IMR-90 (cell line): ENCODE measurements at regions not wholly inside any gene's neighbourhood (a gene's known extent, or its start where the extent isn't known, plus 50 kb on each side); places are given as distances from the start of the nearest gene placed in this dataset.

Experiments used
- ATAC-seq: fragments of 200-7000 bp; cut with Tn5 transposase; 2 replicates; pipeline ENCODE4 v1.9.1; 2020; ENCODE audit warnings: low read depth, mild to moderate bottlenecking, moderate library complexity
- BruUV-seq: library from RNA; stranded (reverse); fragments of 400-500 nt; replicated peaks from 2 replicates; lab custom pipeline; 2021; lab: Mats Ljungman, UMichigan
- CTCF ChIA-PET: fragments of 300-600 bp; formaldehyde crosslinking; extraction: SDS; loops from one replicate; lab custom pipeline; 2021; ENCODE audit warnings: antibody characterized with exemption; lab: Yijun Ruan, JAX
- POLR2A ChIA-PET: fragments of 300-600 bp; sonication (Branson Sonifier 250); formaldehyde crosslinking; loops from one replicate; lab custom pipeline; 2022; ENCODE audit warnings: antibody characterized with exemption; ENCODE audit not compliant: unreplicated experiment; lab: Charles Lee
- DNase-seq: peaks from one replicate; pipeline ENCODE4 v3.0.0; 2013
- H2AFZ ChIP-seq: replicated peaks from 2 replicates; pipeline ENCODE3; 2013; ENCODE audit warnings: low read length, mild to moderate bottlenecking; ENCODE audit not compliant: poor library complexity
- H2AK5ac ChIP-seq: 2 replicates; pipeline ENCODE4 v1.6.1; 2013; ENCODE audit warnings: low read depth, low read length, inconsistent platforms
- H2AK9ac ChIP-seq: replicated peaks from 2 replicates; pipeline ENCODE3; 2013; ENCODE audit warnings: mild to moderate bottlenecking, low read depth, low read length, moderate library complexity; ENCODE audit not compliant: poor library complexity
- H2BK120ac ChIP-seq: 2 replicates; pipeline ENCODE4 v1.6.1; 2013; ENCODE audit warnings: low read depth, low read length, inconsistent platforms
- H2BK15ac ChIP-seq: 3 replicates; pipeline ENCODE4 v1.6.1; 2013; ENCODE audit warnings: low read depth, low read length, inconsistent platforms
- H2BK20ac ChIP-seq: 2 replicates; pipeline ENCODE4 v1.6.1; 2013; ENCODE audit warnings: low read depth, mild to moderate bottlenecking, inconsistent platforms, low read length, moderate library complexity
- H2BK5ac ChIP-seq: 2 replicates; pipeline ENCODE4 v1.6.1; 2013; ENCODE audit warnings: mild to moderate bottlenecking, low read depth, low read length, inconsistent platforms; ENCODE audit not compliant: poor library complexity, severe bottlenecking
- H3K14ac ChIP-seq: replicated peaks from 2 replicates; pipeline ENCODE4 v1.6.1; 2013; ENCODE audit warnings: low read depth, low read length, inconsistent platforms
- H3K18ac ChIP-seq: 2 replicates; pipeline ENCODE4 v1.6.1; 2013; ENCODE audit warnings: low read depth, low read length, control low read depth
- H3K23ac ChIP-seq: 2 replicates; pipeline ENCODE4 v1.6.1; 2013; ENCODE audit warnings: low read depth, low read length, inconsistent platforms
- H3K27ac ChIP-seq: 2 replicates; pipeline ENCODE4 v1.5.1; 2013; ENCODE audit warnings: mild to moderate bottlenecking, control low read depth, low read length; ENCODE audit not compliant: insufficient read depth
- H3K27me3 ChIP-seq: 2 replicates; pipeline ENCODE4 v1.6.1; 2013; ENCODE audit warnings: low read length; ENCODE audit not compliant: control insufficient read depth, insufficient read depth
- H3K36me3 ChIP-seq: 2 replicates; pipeline ENCODE4 v1.6.1; 2013; ENCODE audit warnings: low read length, mixed read lengths; ENCODE audit not compliant: control insufficient read depth, insufficient read depth
- H3K4ac ChIP-seq: 2 replicates; pipeline ENCODE4 v1.6.1; 2013; ENCODE audit warnings: low read depth, low read length, inconsistent platforms
- H3K4me1 ChIP-seq: 2 replicates; pipeline ENCODE4 v1.6.1; 2013; ENCODE audit warnings: low read length, mixed read lengths; ENCODE audit not compliant: control insufficient read depth, insufficient read depth
- H3K4me2 ChIP-seq: 2 replicates; pipeline ENCODE4 v1.6.1; 2013; ENCODE audit warnings: low read depth, mild to moderate bottlenecking, control low read depth, low read length, moderate library complexity
- H3K4me3 ChIP-seq: 2 replicates; pipeline ENCODE4 v1.5.1; 2013; ENCODE audit warnings: low read depth, mild to moderate bottlenecking, control low read depth, low read length, moderate library complexity; ENCODE audit not compliant: insufficient read depth
- H3K56ac ChIP-seq: 2 replicates; pipeline ENCODE4 v1.6.1; 2013; ENCODE audit warnings: low read length, inconsistent platforms; ENCODE audit not compliant: insufficient read depth; ENCODE audit errors: extremely low read depth
- H3K79me1 ChIP-seq, 2 experiments: 2 replicates each; pipeline ENCODE4 v1.6.1; 2013; ENCODE audit warnings: low read length in 2 of 2, inconsistent platforms in 1 of 2, low read depth in 1 of 2
- H3K9ac ChIP-seq: 2 replicates; pipeline ENCODE4 v1.6.1; 2013; ENCODE audit warnings: low read depth, low read length, control low read depth
- H3K9me1 ChIP-seq: 2 replicates; pipeline ENCODE4 v1.6.1; 2013; ENCODE audit warnings: low read length, inconsistent platforms; ENCODE audit not compliant: insufficient read depth
- H3K9me3 ChIP-seq: 2 replicates; pipeline ENCODE4 v1.6.1; 2013; ENCODE audit warnings: low read length; ENCODE audit not compliant: control insufficient read depth, insufficient read depth
- H4K20me1 ChIP-seq: 2 replicates; pipeline ENCODE4 v1.6.1; 2013; ENCODE audit warnings: low read length, inconsistent platforms; ENCODE audit not compliant: insufficient read depth
- H4K5ac ChIP-seq: 2 replicates; pipeline ENCODE4 v1.6.1; 2013; ENCODE audit warnings: mild to moderate bottlenecking, low read depth, low read length, control low read depth
- H4K8ac ChIP-seq, 2 experiments: 2 replicates each; pipeline ENCODE4 v1.6.1; 2013; ENCODE audit warnings: low read depth in 2 of 2, low read length in 2 of 2, control low read depth in 1 of 2, inconsistent platforms in 1 of 2
- H4K91ac ChIP-seq: 2 replicates; pipeline ENCODE4 v1.6.1; 2013; ENCODE audit warnings: low read depth, low read length, inconsistent platforms; ENCODE audit not compliant: insufficient read depth
- BHLHE40 ChIP-seq: fragments of 150-350 bp; IDR thresholded peaks from 2 replicates; pipeline ENCODE4 v1.6.1; 2016; ENCODE audit warnings: mild to moderate bottlenecking, low read depth, low read length
- CHD1 ChIP-seq: IDR thresholded peaks from 2 replicates; pipeline ENCODE4 v1.6.1; 2012; ENCODE audit warnings: low read depth, low read length, improper control_type of control experiment
- CTCF ChIP-seq: conservative IDR thresholded peaks from 2 replicates; pipeline ENCODE4 v1.5.1; 2012; ENCODE audit warnings: mild to moderate bottlenecking, low read depth, low read length, improper control_type of control experiment
- ELK1 ChIP-seq: fragments of 150-350 bp; IDR thresholded peaks from 2 replicates; pipeline ENCODE4 v1.6.1; 2016; ENCODE audit warnings: low read depth, mild to moderate bottlenecking, low read length, moderate library complexity, borderline replicate concordance
- FOS ChIP-seq: fragments of 150-350 bp; IDR thresholded peaks from 2 replicates; pipeline ENCODE4 v1.6.1; 2016; ENCODE audit warnings: low read depth, low read length
- MAFK ChIP-seq: IDR thresholded peaks from 2 replicates; pipeline ENCODE4 v1.6.1; 2012; ENCODE audit warnings: low read depth, low read length, improper control_type of control experiment
- POLR2A ChIP-seq: IDR thresholded peaks from 2 replicates; pipeline ENCODE4 v1.6.1; 2012; ENCODE audit warnings: mild to moderate bottlenecking, low read depth, low read length
- RAD21 ChIP-seq: IDR thresholded peaks from 2 replicates; pipeline ENCODE4 v1.6.1; 2012; ENCODE audit warnings: low read length, improper control_type of control experiment
- RFX5 ChIP-seq: IDR thresholded peaks from 2 replicates; pipeline ENCODE4 v1.8.0; 2012; ENCODE audit warnings: low read depth, mild to moderate bottlenecking, low read length, moderate library complexity
- dilution Hi-C: fragments of 300-500 bp; cut with HindIII; formaldehyde crosslinking; loops from one replicate; pipeline ENCODE4 v1.14.3; 2018; ENCODE audit warnings: low sequenced_read_pairs; ENCODE audit not compliant: unreplicated experiment
- in situ Hi-C: fragments of 300-500 bp; cut with MboI; formaldehyde crosslinking; loops from 3 replicates; pipeline ENCODE4 v1.14.3; 2019; ENCODE audit warnings: low sequenced_read_pairs, inconsistent platforms, mixed read lengths
- intact Hi-C: fragments of 100-400 bp; cut with micrococcal nuclease; formaldehyde crosslinking; loops from 2 replicates; pipeline ENCODE4 v1.10.0; 2022

GRCh38 chr5:57671371-57671770 lies 188.8 kb upstream of the ACTBL2 start:
- no peaks in the 10 kb centered on the region for H3K9me1 ChIP-seq
- H3K23ac ChIP-seq = no peak overlapping the region
- H3K79me1 ChIP-seq = no peaks in the 10 kb centered on the region
- H3K9me3 ChIP-seq = no peaks in the 10 kb centered on the region
- H3K14ac ChIP-seq = no peak overlapping the region
- no peak overlapping the region for H3K4me3 ChIP-seq
- DNase-seq (no peak), ATAC-seq (no peak)
- no peak overlapping the region for H4K91ac ChIP-seq
- in situ Hi-C loops = no loop called here
- ChIA-PET CTCF (interaction anchor here (1.4 kb wide), 1 partner anchor 21 kb away, joined by 5 read pairs; no protein-coding TSS in a partner anchor), POLR2A (no interaction called here)
- no peak overlapping the region for H2AK5ac ChIP-seq
- TF ChIP-seq RFX5 (no peak), POLR2A (no peak), CTCF (no peak), ELK1 (no peak), MAFK (no peak), BHLHE40 (no peak), RAD21 (no peak), CHD1 (no peak), FOS (no peak)
- no peak overlapping the region for H2AK9ac ChIP-seq
- no peak overlapping the region for H4K5ac ChIP-seq
- no peak overlapping the region for H2AFZ ChIP-seq
- no peak overlapping the region for H3K27ac ChIP-seq
- no peaks in the 10 kb centered on the region for H3K27me3 ChIP-seq
- no peak overlapping the region for H3K4ac ChIP-seq
- intact Hi-C loops = no loop called here
- no peak overlapping the region for H2BK120ac ChIP-seq
- no peak overlapping the region for H2BK15ac ChIP-seq
- H2BK20ac ChIP-seq = no peak overlapping the region
- BruUV-seq = no TSS peak
- no peak overlapping the region for H2BK5ac ChIP-seq
- dilution Hi-C loops = no loop called here
- H3K4me2 ChIP-seq = no peak overlapping the region
- H3K4me1 ChIP-seq = peaks cover 3% of the 10 kb centered on the region; the same call in 1 of the 2 replicates
- no peaks in the 10 kb centered on the region for H4K20me1 ChIP-seq
- no peak overlapping the region for H4K8ac ChIP-seq
- H3K56ac ChIP-seq = no peak overlapping the region
- H3K9ac ChIP-seq = no peak overlapping the region
- H3K18ac ChIP-seq = no peak overlapping the region
- H3K36me3 ChIP-seq = no peaks in the 10 kb centered on the region
